Caco-2 (cell line): ENCODE measurements at regions not wholly inside any gene's neighbourhood (a gene's known extent, or its start where the extent isn't known, plus 50 kb on each side); places are given as distances from the start of the nearest gene placed in this dataset.

Source experiments
- BruUV-seq: library from RNA; stranded (reverse); fragments of 400-500 nt; replicated peaks from 2 replicates; lab custom pipeline; 2021; lab: Mats Ljungman, UMichigan
- CTCF ChIA-PET: fragments of 300-600 bp; sonication (Branson Sonifier 250); formaldehyde crosslinking; loops from one replicate; lab custom pipeline; 2022; ENCODE audit warnings: antibody characterized with exemption; lab: Charles Lee
- POLR2A ChIA-PET: fragments of 300-600 bp; sonication (Branson Sonifier 250); formaldehyde crosslinking; loops from one replicate; lab custom pipeline; 2022; ENCODE audit warnings: antibody characterized with exemption; lab: Charles Lee
- DNase-seq, 2 experiments: peaks; one replicate each; pipeline versions ENCODE4 v3.0.0 to v3.0.0-alpha.2; 2020 to 2022
- H3K27me3 ChIP-seq: replicated peaks from 2 replicates; pipeline ENCODE4 v1.6.0; 2011; ENCODE audit warnings: low read length; ENCODE audit not compliant: control insufficient read depth, insufficient read depth
- H3K36me3 ChIP-seq: 2 replicates; pipeline ENCODE4 v1.5.1; 2011; ENCODE audit warnings: low read length; ENCODE audit not compliant: control insufficient read depth, insufficient read depth
- H3K4me1 ChIP-seq: fragments of 250-450 bp; sonication (Bioruptor Pico); 2 replicates; pipeline ENCODE4 v1.5.1; 2020; ENCODE audit warnings: mild to moderate bottlenecking
- H3K4me3 ChIP-seq: 2 replicates; pipeline ENCODE4 v1.5.1; 2011; ENCODE audit warnings: low read depth, mild to moderate bottlenecking, control low read depth, low read length
- H3K9me3 ChIP-seq: fragments of 250-450 bp; sonication (Bioruptor Pico); 2 replicates; pipeline ENCODE4 v1.5.1; 2020; ENCODE audit warnings: mild to moderate bottlenecking, moderate library complexity
- H3K27ac Mint-ChIP-seq: one replicate; pipeline ENCODE4 v1.8.0; 2022; ENCODE audit warnings: mixed read lengths; ENCODE audit not compliant: unreplicated experiment
- H3K27me3 Mint-ChIP-seq: one replicate; pipeline ENCODE4 v1.8.0; 2022; ENCODE audit warnings: mixed read lengths; ENCODE audit not compliant: insufficient read depth, unreplicated experiment
- H3K36me3 Mint-ChIP-seq: one replicate; pipeline ENCODE4 v1.8.0; 2022; ENCODE audit warnings: mild to moderate bottlenecking, mixed read lengths; ENCODE audit not compliant: insufficient read depth, unreplicated experiment
- H3K4me1 Mint-ChIP-seq: one replicate; pipeline ENCODE4 v1.8.0; 2022; ENCODE audit warnings: low read depth, mixed read lengths; ENCODE audit not compliant: unreplicated experiment
- H3K4me3 Mint-ChIP-seq: one replicate; pipeline ENCODE4 v1.8.0; 2022; ENCODE audit warnings: mild to moderate bottlenecking, moderate library complexity, mixed read lengths; ENCODE audit not compliant: unreplicated experiment
- H3K9me3 Mint-ChIP-seq: one replicate; pipeline ENCODE4 v1.8.0; 2022; ENCODE audit warnings: mixed read lengths; ENCODE audit not compliant: unreplicated experiment
- intact Hi-C: fragments of 100-400 bp; cut with micrococcal nuclease; formaldehyde crosslinking; loops from one replicate; pipeline ENCODE4 v1.10.0; 2022; ENCODE audit not compliant: unreplicated experiment
- TF ChIP-seq, protein P1 (sequence below), 2 experiments: fragments of 200-600 bp in 1 of 2; IDR thresholded peaks; 1 replicate in 1 of 2; 2 replicates in 1 of 2; pipeline versions ENCODE4 v1.5.1 to v1.8.0; 2011 to 2022; ENCODE audit warnings: antibody characterized with exemption in 1 of 2, control low read depth in 1 of 2, inconsistent platforms in 1 of 2, low read depth in 1 of 2, low read length in 1 of 2, mild to moderate bottlenecking in 1 of 2, moderate library complexity in 1 of 2; ENCODE audit not compliant: insufficient read depth in 1 of 2, severe bottlenecking in 1 of 2, unreplicated experiment in 1 of 2

DNA sequence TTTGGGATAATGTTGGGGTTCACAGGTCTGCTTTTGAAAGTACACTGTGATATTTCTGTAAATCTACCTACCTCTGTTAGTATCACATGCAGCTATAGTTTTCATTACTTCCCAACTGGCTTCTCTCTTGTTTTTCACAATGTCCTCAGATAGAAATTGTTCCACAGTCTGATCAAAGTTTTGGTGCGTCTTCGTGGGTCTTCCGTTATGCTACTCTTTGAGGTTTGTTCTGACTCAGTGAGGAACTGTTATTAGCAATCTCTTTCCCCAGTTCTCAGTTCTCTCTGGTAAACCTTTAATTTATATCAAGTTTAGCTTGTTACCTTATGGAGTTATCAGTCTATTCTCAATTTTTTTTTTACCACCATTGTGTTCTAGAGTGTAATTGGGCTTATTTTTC, 2061.2 kb upstream of the CDH9 start:
- Histone ChIP-seq H3K9me3 (no peaks in the 10 kb centered on the region), H3K4me3 (no peak overlapping the region), H3K27me3 (no peaks in the 10 kb centered on the region), H3K36me3 (no peaks in the 10 kb centered on the region), H3K4me1 (no peaks in the 10 kb centered on the region)
- TF ChIP-seq, protein P1, sequence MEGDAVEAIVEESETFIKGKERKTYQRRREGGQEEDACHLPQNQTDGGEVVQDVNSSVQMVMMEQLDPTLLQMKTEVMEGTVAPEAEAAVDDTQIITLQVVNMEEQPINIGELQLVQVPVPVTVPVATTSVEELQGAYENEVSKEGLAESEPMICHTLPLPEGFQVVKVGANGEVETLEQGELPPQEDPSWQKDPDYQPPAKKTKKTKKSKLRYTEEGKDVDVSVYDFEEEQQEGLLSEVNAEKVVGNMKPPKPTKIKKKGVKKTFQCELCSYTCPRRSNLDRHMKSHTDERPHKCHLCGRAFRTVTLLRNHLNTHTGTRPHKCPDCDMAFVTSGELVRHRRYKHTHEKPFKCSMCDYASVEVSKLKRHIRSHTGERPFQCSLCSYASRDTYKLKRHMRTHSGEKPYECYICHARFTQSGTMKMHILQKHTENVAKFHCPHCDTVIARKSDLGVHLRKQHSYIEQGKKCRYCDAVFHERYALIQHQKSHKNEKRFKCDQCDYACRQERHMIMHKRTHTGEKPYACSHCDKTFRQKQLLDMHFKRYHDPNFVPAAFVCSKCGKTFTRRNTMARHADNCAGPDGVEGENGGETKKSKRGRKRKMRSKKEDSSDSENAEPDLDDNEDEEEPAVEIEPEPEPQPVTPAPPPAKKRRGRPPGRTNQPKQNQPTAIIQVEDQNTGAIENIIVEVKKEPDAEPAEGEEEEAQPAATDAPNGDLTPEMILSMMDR (IDR thresholded peaks at IDR 0.05; ENCODE audit: insufficient read depth in 1 of 2, low read depth in 1 of 2, low read length in 1 of 2, severe bottlenecking in 1 of 2, unreplicated experiment in 1 of 2): no peak
- CTCF ChIA-PET: no interaction called here
- H3K27ac Mint-ChIP-seq: no peak overlapping the region
- no peak for DNase-seq
- no peaks in the 10 kb centered on the region for H3K4me1 Mint-ChIP-seq
- BruUV-seq: no TSS peak
- no peak overlapping the region for H3K4me3 Mint-ChIP-seq
- H3K27me3 Mint-ChIP-seq: peaks cover 4% of the 10 kb centered on the region
- intact Hi-C loops: no loop called here
- POLR2A ChIA-PET: no interaction called here
- no peaks in the 10 kb centered on the region for H3K36me3 Mint-ChIP-seq
- no peaks in the 10 kb centered on the region for H3K9me3 Mint-ChIP-seq

DNA sequence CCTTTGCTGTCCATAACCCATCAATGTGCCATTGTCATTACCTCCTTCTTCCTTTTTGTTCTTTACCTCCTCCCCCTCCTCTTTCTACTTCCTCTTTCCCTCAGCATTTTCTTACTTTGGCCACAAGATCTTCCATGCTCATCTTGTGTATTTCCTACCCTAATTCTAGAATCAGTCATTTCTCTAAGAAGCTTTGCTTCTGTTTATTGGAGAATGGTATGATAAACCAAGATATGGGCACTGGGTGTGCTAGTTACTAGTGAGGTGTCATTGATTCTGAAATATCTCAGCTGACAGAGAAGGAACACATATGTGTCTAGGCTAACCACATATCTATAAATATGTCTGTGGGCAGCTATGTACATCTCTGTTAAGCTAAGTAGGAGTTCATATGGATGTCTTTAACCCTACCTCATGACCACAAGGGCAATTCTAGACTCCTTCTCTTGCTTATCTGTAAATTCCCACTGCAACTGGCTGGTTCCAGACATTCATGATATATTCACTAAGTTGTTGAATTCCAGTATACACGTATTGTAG, 2051.3 kb upstream of the CDH9 start:
- ChIA-PET POLR2A (no interaction called here), CTCF (interaction anchor here (0.5 kb wide), 1 partner anchor 105 kb away, joined by 3 read pairs; no protein-coding TSS in a partner anchor)
- Histone ChIP-seq H3K27me3 (no peaks in the 10 kb centered on the region), H3K36me3 (no peaks in the 10 kb centered on the region), H3K4me3 (no peak overlapping the region), H3K9me3 (no peaks in the 10 kb centered on the region; the same call in 1 of the 2 replicates), H3K4me1 (peaks cover 10% of the 10 kb centered on the region; the same call in 1 of the 2 replicates)
- no peak for DNase-seq
- BruUV-seq: no TSS peak
- Mint-ChIP-seq H3K36me3 (no peaks in the 10 kb centered on the region), H3K4me3 (no peak overlapping the region), H3K27me3 (no peaks in the 10 kb centered on the region), H3K27ac (no peak overlapping the region), H3K4me1 (peaks cover 14% of the 10 kb centered on the region), H3K9me3 (no peaks in the 10 kb centered on the region)
- TF ChIP-seq, protein P1 (IDR thresholded peaks at IDR 0.05; ENCODE audit: insufficient read depth in 1 of 2, low read depth in 1 of 2, low read length in 1 of 2, severe bottlenecking in 1 of 2, unreplicated experiment in 1 of 2): no peak
- intact Hi-C loops: no loop called here

DNA sequence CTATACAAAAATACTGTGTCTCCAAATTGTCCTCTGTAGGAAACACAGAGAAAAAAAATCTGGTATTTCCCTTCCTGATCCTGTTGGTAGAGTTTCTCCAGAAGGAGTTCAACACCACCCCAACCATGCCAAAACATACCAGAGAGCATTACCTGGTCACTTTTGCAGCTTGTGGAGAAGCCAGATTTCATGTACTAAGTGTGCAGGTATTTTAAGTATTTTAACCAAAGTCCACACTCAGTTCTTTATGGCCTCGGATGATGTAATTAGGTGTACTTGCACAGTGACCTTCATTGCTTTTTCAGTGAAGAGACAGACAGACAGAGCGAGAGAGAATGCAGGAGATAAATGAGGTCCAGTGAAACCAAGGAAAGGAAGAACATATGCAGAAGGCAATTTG, 2046.8 kb upstream of the CDH9 start:
- TF ChIP-seq, protein P1 (IDR thresholded peaks at IDR 0.05; ENCODE audit: insufficient read depth in 1 of 2, low read depth in 1 of 2, low read length in 1 of 2, severe bottlenecking in 1 of 2, unreplicated experiment in 1 of 2): no peak
- Mint-ChIP-seq H3K36me3 (no peaks in the 10 kb centered on the region), H3K9me3 (no peaks in the 10 kb centered on the region), H3K4me3 (peak overlapping the region; percentile 32), H3K4me1 (peaks cover 7% of the 10 kb centered on the region), H3K27ac (peak overlapping the region; percentile 54), H3K27me3 (no peaks in the 10 kb centered on the region)
- Histone ChIP-seq H3K36me3 (no peaks in the 10 kb centered on the region), H3K27me3 (no peaks in the 10 kb centered on the region), H3K4me3 (no peak overlapping the region), H3K9me3 (no peaks in the 10 kb centered on the region), H3K4me1 (peaks cover 7% of the 10 kb centered on the region; the same call in 1 of the 2 replicates)
- no TSS peak for BruUV-seq
- intact Hi-C loops: no loop called here
- ChIA-PET CTCF (no interaction called here), POLR2A (no interaction called here)
- DNase-seq: peak in 1 of 2 experiments; percentile 15
